ENCODE measurements at regions not wholly inside any gene's neighbourhood (a gene's known extent, or its start where the extent isn't known, plus 50 kb on each side); places are given as distances from the start of the nearest gene placed in this dataset.
"Not testable (repeated sequence)": the region's sequence is repeated elsewhere in the genome, so short reads cannot be mapped to it uniquely, and the experiment has no call there.

DNA sequence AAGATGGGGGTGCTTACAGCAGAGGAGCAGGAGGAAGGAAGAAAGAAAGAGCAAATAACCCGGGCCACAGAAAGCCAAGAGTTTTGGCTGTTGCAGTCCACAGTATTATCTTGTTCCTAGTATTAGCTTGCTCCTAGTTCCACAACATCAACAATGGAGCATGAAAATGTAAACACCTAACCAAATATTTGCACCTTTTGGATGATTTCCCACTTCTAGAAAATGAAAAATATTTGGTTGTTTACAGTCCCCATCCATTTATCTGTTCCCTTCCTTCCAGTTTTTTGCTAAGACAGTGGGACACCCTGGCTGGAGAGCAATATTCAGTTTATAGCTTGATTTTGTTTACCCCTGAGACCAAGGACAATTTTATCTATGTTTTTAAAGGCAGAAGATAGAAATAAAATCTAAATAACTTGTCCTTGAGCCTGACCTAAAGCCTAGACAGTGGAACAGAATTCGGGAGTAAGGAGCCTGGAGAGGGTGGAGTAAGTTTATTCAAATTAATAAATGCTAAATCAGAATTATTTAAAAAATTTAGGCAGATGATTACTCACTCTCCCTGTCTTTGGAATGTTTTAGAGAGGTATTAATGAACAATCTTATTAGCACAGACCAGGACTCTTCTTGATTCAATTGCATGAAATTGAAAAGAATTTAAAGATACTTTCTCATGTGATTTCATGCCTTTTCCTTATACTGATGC is 51.6 kb downstream of the RESF1 start:
- no peak for DNase-seq

GRCh38 chr12:32012249-32012785 is 53.1 kb downstream of the RESF1 start:
- no peak for DNase-seq

GRCh38 chr12:32015036-32015435 is 55.8 kb downstream of the RESF1 start:
- no peak for DNase-seq

GRCh38 chr12:32016680-32017482 is 57.7 kb downstream of the RESF1 start:
- no peak for DNase-seq

GRCh38 chr12:32021346-32021773 is 62.1 kb downstream of the RESF1 start:
- DNase-seq: no peak

DNA sequence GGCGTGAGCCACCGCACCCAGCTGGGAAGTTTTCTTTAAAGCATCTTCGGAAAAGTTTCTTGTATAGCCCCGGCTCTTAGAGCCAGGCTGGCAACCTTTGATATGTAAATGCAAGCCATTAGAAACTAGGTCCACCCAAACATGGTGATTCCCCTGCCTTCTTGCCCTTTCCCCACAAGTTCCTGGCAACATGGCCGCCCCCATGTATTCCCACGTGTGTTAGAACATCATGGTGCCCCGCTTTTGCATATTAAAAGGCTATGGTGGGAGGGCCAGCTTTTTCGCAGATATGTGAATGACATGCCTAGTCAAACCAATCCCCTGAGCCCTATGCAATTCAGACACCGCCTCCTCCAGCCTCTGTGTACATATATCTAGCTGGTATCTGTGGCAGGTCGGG is 63.2 kb downstream of the RESF1 start:
- DNase-seq: not testable (repeated sequence)

DNA sequence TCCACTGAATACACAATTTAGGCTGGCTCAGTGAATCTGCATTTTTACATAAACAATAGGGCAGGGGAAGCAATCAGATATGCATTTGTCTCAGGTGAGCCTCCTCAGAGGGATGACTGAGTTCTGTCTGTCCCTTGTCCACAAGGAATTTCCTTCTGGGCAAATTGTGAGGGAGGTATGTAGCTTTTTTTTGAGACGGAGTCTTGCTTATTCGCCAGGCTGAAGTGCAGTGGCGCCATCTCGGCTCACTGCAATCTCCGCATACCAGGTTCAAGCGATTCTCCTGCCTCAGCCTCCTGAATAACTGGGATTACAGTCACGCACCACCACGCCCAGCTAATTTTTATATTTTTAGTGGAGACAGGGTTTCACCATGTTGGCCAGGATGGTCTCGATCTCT is 64.6 kb downstream of the RESF1 start:
- not testable (repeated sequence) for DNase-seq

DNA sequence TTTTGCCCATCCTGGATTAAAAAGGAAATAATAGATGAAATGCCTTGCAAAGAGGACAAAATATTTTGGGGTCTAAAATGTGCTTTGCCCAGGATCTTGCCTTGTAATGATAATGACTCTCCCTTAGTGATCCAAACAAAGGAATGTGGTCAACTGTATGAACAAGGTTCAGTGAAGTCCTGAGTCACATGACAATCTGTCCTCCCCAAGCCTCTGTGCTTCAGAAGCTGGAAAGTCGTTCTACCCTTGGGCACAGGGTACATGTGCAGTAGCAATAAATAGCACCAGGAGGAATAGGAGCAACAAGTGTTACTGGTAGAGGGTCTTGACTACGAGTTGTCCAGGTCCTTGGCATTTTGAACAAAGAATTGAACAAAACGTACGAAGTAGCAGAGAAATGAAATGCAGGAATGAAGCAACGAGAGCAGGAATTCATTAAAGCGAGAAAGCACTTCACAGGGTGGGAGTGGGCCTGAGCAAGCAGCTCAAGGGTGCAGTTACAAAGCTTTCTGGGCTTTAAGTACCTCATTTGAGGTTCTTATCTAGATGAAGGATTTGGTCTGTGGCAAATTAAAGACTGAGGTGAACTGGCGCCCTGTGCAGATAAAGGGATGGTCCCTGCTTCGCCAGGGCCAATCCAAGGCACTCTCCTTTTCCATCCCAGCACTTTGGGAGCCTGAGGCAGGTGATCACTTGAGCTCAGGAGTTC is 65.8 kb downstream of the RESF1 start:
- DNase-seq: no peak

- DNase-seq: no peak
Observed at GRCh38 chr12:32025906-32026305, 66.7 kb downstream of the RESF1 start.

DNA sequence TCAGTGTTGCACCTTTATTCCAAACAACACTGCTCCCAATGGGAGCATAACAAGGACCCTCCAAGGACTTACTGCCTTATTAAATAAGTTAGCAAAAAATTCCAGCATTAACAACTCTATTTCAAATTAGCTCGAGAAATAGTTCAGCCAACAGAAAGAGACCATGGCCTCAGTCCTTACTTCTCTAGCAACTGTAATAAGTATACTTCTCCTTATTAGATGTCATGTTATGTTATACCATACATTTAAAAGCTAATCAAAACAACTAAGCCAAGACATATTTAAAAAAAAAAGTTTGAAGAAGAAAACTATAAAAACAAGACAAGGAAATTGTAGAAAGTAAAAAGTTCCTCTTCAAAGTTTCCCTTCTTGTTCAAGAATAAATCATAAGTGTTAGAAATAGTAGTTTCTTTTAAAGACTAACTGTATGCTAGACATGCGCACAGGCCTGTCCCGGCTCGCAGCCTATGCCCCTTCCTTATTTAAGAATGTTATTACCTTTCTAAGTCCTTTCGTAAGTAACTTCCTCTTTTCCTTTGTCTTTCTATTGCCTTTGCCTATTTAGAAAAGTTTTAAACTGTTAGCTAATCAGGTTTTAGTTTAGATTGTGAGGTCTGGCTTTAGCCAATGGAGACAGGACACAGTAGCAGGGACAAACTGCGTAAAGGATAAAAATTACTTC is 68.6 kb downstream of the RESF1 start:
- no peak for DNase-seq

DNA sequence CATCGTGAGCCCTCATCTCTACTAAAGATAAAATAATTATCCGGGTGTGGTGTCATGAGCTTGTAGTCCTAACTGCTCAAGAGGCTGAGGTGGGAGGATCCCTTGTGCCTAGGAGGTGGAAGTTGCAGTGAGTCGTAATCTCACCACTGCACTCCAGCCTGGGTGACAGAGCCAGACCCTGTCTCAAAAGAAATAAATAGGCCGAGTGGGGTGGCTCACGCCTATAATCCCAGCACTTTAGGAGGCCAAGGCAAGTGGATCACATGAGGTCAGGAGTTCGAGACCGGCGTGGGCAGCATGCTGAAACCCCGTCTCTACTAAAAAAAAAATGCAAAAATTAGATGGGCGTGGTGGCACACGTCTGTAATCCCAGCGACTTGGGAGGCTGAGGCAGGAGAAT is 70.9 kb downstream of the RESF1 start:
- no peak for DNase-seq

- DNase-seq: no peak
Observed at GRCh38 chr12:32030676-32031075, 71.5 kb downstream of the RESF1 start.

DNA sequence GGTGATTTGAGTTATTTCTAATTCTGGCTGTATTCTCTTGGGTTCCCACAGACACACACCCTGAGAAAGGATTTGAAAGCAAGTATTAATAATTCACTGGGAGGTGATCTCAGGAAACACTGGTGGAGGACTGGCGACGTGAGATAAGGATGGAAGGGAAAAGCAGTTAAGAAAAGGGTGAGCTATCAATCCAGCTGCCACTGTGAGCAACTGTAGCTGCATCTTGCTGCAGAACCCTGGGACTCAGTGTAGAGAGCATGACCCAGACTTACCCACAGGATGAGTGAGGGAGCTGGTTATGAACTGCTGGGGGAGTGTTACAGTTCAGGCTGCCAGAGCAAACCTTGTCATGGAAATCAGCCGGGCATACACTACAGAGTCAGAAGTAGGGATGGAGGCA is 71.9 kb downstream of the RESF1 start:
- DNase-seq: peak; percentile 47

DNA sequence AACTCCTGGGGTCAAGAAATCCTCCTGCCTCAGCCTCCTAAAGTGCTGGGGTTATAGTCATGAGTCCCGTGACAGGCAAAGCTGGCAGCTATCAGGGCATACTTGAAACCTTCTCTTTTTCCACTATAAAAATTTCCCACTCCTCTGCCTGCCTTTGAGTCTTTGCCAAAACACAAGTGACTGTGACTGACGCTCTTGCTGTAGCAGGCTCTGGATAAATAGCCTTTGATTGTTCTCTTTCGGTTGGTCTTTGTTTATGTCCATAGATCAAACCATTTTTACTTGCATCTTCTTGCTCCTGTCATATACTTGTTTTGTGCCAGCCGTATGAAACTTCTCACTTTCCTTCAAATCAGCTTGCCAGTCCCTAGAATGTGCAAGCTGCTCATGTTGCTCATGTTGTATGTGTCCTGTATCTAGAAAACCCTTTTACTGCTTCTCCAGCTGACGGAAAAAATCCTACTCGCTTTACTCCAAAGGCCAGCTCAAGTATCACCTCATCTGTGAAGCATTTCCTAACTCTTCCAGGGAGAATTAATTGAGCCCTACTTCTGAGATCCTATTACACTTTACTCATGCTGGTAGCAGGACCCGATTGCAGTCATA is 73.1 kb downstream of the RESF1 start:
- DNase-seq: no peak

- DNase-seq: no peak
Observed at GRCh38 chr12:32033406-32033805, 73.2 kb upstream of the BICD1 start.

DNA sequence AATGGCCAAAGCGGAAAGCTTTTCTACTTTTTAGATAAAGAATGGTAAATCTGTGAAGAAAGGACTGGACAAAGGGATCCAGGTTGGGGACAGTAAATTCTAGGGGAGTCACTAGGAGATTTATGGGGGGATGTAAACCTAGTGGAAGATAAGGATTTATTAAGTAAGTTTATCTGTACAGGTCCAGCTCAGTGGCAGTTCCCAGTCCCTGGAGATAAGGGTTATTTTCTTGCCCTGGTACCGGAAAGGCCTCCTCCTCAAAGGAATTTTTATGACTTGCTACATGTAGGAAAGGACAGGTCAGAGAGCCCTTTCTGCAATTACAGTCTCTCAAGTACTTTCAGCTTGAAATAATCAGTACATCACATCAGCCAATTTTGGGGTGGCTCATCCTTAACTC is 72.6 kb upstream of the BICD1 start:
- DNase-seq: no peak

DNA sequence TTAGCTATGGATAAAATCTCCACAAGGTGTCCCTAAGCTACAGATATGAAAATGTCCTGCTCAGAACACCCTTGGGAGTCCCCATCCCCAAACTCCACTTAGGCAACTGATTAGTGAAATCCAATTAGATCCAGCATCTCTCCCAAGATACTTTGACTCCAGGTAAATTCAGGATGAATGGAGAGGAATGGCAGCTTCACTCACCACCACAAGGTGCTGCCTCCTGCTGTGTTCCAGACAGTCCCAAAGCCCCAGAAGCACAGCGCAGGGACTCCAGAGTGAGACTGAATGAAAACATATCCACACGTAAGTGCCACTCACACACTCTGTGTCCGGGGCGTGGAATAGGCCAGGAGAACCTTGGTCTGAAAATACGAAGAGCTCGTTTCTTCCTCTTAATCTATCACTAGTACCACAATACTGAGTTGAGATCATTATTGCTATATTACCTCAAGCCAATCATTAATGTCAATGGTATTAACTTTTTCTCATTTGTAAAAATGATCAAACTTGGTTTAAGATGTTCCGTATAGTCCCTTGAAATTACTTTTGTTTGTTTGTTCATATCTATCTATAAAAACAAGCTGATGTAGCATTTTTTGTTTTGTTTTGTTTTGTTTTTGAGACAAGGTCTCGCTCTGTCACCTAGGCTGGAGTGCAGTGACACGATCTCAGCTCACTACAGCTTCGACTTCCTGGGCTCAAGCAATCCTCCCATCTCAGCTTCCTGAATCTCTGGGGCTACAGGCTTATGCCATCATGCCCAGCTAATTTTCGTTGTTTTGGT is 70.0 kb upstream of the BICD1 start:
- no peak for DNase-seq

- DNase-seq: no peak
Observed at GRCh38 chr12:32039347-32039746, 67.3 kb upstream of the BICD1 start.

DNA sequence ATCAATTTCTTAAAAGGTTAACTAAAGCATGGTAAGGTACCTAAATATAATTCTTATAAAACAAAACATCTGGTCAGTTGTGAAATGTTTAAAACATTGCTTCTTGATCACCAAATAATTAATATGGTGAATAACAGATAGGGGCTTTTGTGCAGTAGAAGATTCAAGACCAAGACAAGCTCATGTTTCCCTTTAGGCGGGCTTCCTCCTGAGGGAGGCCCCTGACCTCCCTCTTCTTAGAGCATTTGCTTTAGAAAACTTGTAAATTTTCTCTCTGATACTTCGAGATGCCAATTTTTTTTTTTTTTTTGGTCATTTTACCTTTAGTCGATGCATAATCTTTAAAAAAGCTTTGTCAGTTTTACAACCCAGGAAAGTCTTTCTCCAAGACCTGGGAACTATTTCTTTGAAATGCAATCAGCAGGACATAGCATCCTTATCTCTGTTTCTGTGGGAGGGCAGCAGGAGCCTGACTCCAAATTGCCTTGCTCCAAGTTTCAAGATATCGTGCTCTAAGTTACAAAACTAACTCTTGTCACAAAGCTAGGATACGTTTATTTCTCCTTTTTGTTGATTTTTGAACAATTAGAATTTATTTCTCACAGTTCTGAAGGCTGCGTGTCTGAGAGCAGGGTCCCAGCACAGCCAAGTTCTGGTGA is 66.6 kb upstream of the BICD1 start:
- no peak for DNase-seq

GRCh38 chr12:32043928-32044549 is 62.6 kb upstream of the BICD1 start:
- no peak for DNase-seq
